Stimulated activated CD8-positive, alpha-beta memory T cell treated with anti-CD3 and anti-CD28 coated beads, Interleukin-4, amount 100 ng/mL, for 48 hours (primary cell): ENCODE measurements at regions not wholly inside any gene's neighbourhood (a gene's known extent, or its start where the extent isn't known, plus 50 kb on each side); places are given as distances from the start of the nearest gene placed in this dataset.
"Not testable (repeated sequence)": the region's sequence is repeated elsewhere in the genome, so short reads cannot be mapped to it uniquely, and the experiment has no call there.

Source experiments
- DNase-seq: peaks from one replicate; pipeline ENCODE4 v3.0.0-alpha.2; 2020

- not testable (repeated sequence) for DNase-seq
These were observed 185.9 kb upstream of the ZNF644 start for GRCh38 chr1:91207691-91208090.

DNA sequence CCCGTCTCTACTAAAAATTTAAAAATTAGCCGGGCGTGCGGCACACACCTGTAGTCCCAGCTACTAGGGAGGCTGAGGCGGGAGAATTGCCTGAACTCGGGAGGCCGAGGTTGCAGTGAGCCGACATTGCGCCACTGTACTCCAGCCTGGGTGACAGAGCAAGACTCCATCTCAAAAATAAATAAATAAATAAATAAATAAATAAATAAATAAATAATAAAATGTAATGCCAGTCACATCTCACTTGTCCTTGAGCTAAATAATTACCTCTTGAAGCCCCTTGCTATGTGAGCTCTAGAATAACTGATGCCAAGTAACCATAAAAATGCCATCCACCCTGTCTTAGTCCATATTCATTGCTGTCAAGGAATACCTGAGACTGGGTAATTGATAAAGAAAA lies 182.3 kb upstream of the ZNF644 start:
- not testable (repeated sequence) for DNase-seq

- no peak for DNase-seq
These were observed 179.9 kb upstream of the ZNF644 start for GRCh38 chr1:91201694-91202093.

- DNase-seq, result no peak
These were observed 179.3 kb upstream of the ZNF644 start for GRCh38 chr1:91201176-91201575.

DNA sequence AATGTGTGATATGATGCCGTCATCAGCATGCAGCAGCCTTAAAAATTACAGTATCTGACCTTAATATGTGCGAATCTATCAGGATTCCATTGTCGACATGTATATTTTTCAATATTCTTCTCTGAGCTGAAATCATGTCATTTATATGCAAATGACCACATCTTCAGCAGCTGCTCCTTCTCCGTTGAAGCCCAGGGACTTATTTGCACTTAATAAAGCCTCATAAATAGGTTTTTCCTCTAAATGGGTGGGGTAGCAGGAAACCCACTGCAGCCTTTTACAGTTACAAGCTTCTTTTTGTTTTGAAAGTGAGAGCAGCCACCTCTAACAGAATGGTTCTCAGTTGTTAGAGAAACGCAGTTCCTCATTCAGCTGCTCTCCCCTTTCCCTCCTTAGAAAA lies 178.8 kb upstream of the ZNF644 start:
- DNase-seq, result no peak

GRCh38 chr1:91199988-91200387 lies 178.2 kb upstream of the ZNF644 start:
- no peak for DNase-seq

DNA sequence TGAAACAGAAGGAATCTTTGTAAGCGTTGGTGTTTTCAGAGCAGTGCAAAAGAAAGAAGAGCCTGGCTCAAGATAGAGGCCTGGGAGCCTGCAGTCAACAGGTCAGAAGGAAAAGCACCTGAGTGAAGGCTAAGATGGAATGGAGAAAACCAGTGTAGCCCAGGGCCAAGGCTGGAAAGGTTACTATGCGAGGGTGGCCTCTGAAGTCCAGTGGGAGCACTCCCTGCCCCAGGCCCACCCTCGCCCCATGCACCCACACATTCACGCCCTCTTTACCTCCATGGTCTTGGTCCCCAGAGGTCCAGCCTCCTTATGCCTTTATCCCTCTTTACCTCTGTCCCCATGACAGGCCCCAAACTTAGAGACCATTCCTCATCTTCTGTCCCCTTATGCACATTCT lies 169.2 kb upstream of the ZNF644 start:
- no peak for DNase-seq

GRCh38 chr1:91189096-91189495 lies 167.3 kb upstream of the ZNF644 start:
- DNase-seq, result no peak

- DNase-seq, result not testable (repeated sequence)
These were observed 161.0 kb upstream of the ZNF644 start for GRCh38 chr1:91182807-91183206.

DNA sequence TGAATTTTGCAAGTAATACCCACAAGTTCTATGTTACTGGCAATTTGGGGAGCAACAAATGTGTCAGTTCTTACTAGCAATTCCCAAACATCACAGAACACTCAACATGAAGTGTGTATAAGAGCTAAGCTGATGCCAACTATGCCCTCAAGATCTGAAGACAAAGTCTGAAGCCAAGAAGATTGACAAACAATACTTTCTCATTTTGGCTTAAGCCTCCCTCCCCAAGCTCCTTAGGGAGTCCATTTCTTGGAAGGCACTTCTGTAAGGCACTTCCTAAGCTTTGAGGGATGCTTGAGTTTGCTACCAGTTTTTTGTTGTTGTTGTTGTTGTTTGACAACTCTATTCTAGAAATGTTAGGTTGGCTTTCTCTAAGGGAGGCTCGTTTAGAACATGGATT lies 154.4 kb upstream of the ZNF644 start:
- no peak for DNase-seq

GRCh38 chr1:91174734-91175133 lies 152.9 kb upstream of the ZNF644 start:
- DNase-seq, result no peak

GRCh38 chr1:91173346-91173890 lies 151.6 kb upstream of the ZNF644 start:
- no peak for DNase-seq

- no peak for DNase-seq
These were observed 150.7 kb upstream of the ZNF644 start for GRCh38 chr1:91172541-91172940.

GRCh38 chr1:91171898-91172297 lies 150.1 kb upstream of the ZNF644 start:
- no peak for DNase-seq

DNA sequence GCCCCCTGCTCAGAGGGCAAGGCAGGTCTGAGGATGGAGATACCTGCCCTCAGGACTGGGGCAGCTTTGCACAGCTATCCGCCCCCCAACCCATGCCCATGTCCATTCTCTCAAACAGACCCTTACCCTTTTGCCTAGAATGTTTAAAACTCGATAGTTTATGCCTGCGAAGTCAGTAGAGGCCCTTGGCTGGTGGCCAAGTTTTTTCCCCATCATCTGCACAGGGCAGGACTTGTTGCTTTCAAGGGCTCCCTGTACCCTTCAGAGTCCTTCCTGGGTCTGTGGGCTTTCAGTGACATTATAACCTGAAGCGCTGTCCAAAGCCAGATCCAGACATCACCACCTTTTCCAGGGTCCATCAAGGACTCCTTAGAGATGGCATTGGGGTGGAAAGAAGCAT lies 148.7 kb upstream of the ZNF644 start:
- DNase-seq, result no peak

- peak; percentile 51 for DNase-seq
These were observed 144.4 kb upstream of the ZNF644 start for GRCh38 chr1:91166106-91166712.

DNA sequence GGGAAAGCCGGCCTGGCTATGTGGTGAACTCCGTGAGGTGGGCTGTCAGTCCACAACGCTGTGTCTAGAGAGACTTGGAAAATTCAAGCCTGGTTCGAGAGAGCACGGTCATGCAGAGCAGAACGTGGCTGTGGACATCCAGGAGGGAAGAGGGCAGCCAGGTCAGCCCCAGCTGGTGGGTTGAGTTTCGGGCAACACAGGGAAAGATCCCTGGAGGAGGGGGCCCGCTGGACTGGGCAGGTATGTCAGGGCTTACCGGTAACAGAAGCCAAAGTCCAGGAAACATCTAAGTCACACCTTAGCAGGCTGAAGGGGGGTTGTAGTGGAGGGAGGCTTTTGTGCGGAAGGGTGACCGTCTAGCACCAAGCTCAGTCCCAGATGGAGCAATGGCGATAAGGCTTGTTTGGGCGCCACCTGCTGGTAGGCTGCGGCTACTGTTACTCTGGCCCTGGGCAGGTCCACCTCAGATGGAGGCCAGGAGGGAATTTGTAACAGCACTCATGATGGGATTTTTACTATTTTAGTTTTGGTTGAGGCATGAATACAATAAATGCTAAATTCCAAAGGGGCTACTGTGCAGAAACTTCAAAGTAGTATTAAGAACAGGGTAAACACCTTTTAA lies 143.3 kb upstream of the ZNF644 start:
- DNase-seq, result peak; percentile 90

DNA sequence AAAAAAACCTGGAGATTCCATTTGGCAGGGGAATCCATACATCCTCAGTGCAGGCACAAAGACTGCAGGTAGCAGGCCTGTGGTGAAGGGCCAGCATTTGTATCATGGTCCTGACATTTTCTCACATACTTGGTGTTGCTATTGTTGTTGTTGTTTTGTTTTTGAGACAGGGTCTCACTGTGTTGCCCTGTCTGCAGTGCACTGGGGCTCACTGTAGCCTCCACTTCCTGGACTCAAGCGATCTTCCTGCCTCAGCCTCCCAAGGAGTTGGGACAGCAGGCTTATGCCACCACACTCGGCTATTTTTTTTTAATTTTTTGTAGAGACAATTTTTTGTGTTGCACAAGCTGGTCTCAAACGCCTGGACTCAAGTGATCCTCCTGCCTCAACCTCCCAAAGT lies 140.8 kb upstream of the ZNF644 start:
- DNase-seq, result no peak

DNA sequence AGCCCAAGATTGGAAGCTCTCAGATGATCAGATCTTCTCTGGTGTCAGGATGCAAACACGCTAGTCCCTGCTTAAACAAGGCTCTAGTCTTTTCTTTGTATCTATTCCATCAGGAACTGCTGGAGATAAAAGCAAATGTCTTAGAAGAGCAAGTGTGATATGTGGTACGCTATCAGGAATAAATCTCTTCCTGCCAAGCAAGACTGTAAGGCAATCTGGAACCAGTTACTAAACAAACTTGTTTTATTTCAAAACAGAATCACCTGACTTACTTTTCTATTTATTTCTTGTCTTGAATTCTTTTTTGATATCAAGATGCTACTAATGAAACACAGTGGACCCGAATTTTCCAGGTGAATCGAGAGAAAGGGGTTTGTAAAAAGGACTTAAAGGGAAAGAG lies 139.9 kb upstream of the ZNF644 start:
- no peak for DNase-seq

- no peak for DNase-seq
These were observed 139.3 kb upstream of the ZNF644 start for GRCh38 chr1:91161166-91161565.

DNA sequence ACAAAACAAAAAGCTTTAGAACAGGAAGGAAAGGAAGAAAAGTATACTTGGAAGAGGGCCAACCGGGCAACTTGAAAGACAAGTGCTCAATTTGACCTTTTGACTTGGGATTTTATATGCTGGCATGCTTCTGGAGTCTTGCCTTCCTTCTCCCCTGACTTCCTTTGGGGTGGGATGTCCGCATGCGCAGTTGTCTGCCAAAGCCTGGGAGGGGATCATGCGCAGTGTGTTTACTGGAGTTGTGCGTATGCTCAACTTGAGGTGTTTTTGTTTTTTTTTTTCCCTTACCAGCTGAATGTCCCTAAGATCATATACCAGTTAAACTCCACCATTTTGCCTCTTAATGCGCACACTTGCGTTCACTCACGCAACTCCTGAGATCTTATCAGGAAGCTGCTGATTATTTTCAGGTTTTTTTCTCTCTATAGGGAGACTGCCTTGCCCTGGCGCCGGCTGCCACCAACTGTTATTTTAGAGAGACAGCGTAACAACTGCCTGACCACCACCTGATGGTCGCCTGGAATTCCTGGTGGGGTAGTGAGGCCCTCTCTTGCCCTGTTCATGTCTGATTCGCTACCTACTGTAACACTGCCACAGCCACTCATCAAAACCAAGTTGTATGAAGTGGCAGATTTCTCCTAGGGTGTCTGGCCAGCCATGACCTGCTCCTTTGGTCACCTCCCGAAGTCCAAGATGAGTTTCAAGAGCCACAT lies 138.7 kb upstream of the ZNF644 start:
- DNase-seq, result no peak

DNA sequence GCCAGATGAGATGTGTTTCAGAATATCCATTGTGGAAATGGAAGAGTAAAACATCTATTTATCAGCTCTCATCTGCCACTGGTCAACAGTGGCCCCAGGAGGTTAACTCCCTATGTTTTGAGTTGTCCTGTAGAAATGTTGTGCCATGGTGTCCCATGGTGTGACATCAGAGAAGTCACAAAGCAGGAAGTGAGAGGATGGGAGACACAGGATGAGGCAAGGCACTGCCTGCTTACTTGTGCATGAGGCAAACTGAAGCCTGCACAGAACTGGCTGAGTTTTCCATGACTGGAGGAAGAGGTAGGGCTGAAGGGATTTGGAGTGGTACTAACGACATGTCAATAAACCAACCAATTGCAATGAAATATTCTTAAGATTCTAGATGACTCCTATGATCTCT lies 131.5 kb upstream of the ZNF644 start:
- no peak for DNase-seq

DNA sequence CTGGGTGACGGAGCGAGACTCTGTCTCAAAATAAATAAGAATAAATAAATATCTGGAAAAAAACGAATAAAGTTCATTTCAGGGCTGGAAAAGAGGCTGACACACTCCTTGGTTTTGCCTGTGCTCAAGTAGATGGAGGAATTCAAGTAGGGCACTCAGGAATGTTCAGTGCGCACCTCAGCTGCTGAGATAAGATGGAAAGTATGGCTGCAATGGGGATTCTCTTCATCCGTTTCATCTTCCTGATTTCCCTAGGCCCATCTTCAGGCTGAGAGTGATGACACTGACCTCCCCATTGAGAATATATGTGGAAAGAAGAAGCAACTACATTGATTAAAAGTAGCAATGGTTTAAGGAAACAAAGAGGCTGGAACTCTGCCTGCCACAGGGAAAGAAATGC lies 130.5 kb upstream of the ZNF644 start:
- DNase-seq, result no peak

DNA sequence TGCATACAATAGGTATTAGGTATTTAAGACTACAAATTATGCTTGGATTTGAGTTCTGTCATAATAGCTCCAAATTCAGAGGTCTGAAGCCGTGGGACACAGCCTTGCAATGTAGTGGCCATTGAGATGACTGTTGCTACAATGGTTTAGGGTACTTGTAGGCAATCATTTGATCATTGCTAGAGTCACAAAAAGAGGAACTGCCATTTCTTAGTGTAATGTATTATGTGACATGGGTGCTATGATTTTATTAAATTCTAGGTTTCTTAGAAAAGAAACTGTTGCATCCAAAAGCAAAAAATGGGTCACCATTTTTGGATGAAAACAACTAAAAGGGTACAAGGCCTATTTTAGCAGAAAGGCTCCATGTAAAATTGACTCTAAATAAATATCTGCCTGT lies 129.9 kb upstream of the ZNF644 start:
- DNase-seq, result no peak
